ENCODE measurements at regions not wholly inside any gene's neighbourhood (a gene's known extent, or its start where the extent isn't known, plus 50 kb on each side); places are given as distances from the start of the nearest gene placed in this dataset.

- 47% methylated on average over 7 of the region's 9 CpGs for WGBS (ENCODE audit: insufficient coverage)
- H3K27ac ChIP-seq (ENCODE audit: low read depth, low read length): no peak overlapping the region
- DNase-seq (ENCODE audit: low read depth in 4 of 6, low spot score in 6 of 6): peak in 1 of 6 donors; percentile 67
- no peaks in the 10 kb centered on the region for H3K27me3 ChIP-seq (ENCODE audit: control insufficient read depth, insufficient read depth, low read length)
- H3K4me3 ChIP-seq (ENCODE audit: low read depth, low read length): no peak overlapping the region
- no peaks in the 10 kb centered on the region for H3K36me3 ChIP-seq (ENCODE audit: control insufficient read depth, insufficient read depth, low read length)
- H3K9me3 ChIP-seq (ENCODE audit: control insufficient read depth, insufficient read depth, low read length): no peaks in the 10 kb centered on the region
- peaks cover 19% of the 10 kb centered on the region for H3K4me1 ChIP-seq (ENCODE audit: control insufficient read depth, insufficient read depth, low read length)
Measured at GRCh38 chr6:14828201-14828611, 417.7 kb upstream of the JARID2 start.

- Histone ChIP-seq H3K9me3 (ENCODE audit: control insufficient read depth, insufficient read depth, low read length) (no peaks in the 10 kb centered on the region), H3K4me1 (ENCODE audit: control insufficient read depth, insufficient read depth, low read length) (peaks cover 4% of the 10 kb centered on the region), H3K27me3 (ENCODE audit: control insufficient read depth, insufficient read depth, low read length) (no peaks in the 10 kb centered on the region), H3K27ac (ENCODE audit: low read depth, low read length) (no peak overlapping the region), H3K4me3 (ENCODE audit: low read depth, low read length) (no peak overlapping the region), H3K36me3 (ENCODE audit: control insufficient read depth, insufficient read depth, low read length) (no peaks in the 10 kb centered on the region)
- 100% methylated on average over 1 of the region's 5 CpGs for WGBS (ENCODE audit: insufficient coverage)
- DNase-seq (ENCODE audit: low read depth in 4 of 6, low spot score in 6 of 6): no peak
Measured at GRCh38 chr6:14831070-14831469, 414.8 kb upstream of the JARID2 start.

GRCh38 chr6:14831937-14832336, 413.9 kb upstream of the JARID2 start:
- no peak overlapping the region for H3K4me3 ChIP-seq (ENCODE audit: low read depth, low read length)
- WGBS (ENCODE audit: insufficient coverage): 67% methylated on average over 1 of the region's 6 CpGs

GRCh38 chr6:14832427-14832826, 413.4 kb upstream of the JARID2 start:
- no CpG with 5 or more reads among the region's 2 CpGs for WGBS (ENCODE audit: insufficient coverage)
- Histone ChIP-seq H3K9me3 (ENCODE audit: control insufficient read depth, insufficient read depth, low read length) (no peaks in the 10 kb centered on the region), H3K27me3 (ENCODE audit: control insufficient read depth, insufficient read depth, low read length) (no peaks in the 10 kb centered on the region), H3K27ac (ENCODE audit: low read depth, low read length) (no peak overlapping the region), H3K36me3 (ENCODE audit: control insufficient read depth, insufficient read depth, low read length) (no peaks in the 10 kb centered on the region), H3K4me3 (ENCODE audit: low read depth, low read length) (no peak overlapping the region), H3K4me1 (ENCODE audit: control insufficient read depth, insufficient read depth, low read length) (peaks cover 4% of the 10 kb centered on the region)
- no peak for DNase-seq (ENCODE audit: low read depth in 4 of 6, low spot score in 6 of 6)

More at GRCh38 chr6:14831937-14832336, 413.9 kb upstream of the JARID2 start:
- Histone ChIP-seq H3K36me3 (ENCODE audit: control insufficient read depth, insufficient read depth, low read length) (no peaks in the 10 kb centered on the region), H3K27me3 (ENCODE audit: control insufficient read depth, insufficient read depth, low read length) (no peaks in the 10 kb centered on the region), H3K9me3 (ENCODE audit: control insufficient read depth, insufficient read depth, low read length) (no peaks in the 10 kb centered on the region), H3K4me1 (ENCODE audit: control insufficient read depth, insufficient read depth, low read length) (peaks cover 4% of the 10 kb centered on the region), H3K27ac (ENCODE audit: low read depth, low read length) (no peak overlapping the region)
- DNase-seq (ENCODE audit: low read depth in 4 of 6, low spot score in 6 of 6): peak in 2 of 6 donors; percentile 47 to 74

- no peak overlapping the region for H3K27ac ChIP-seq (ENCODE audit: low read depth, low read length)
- no peaks in the 10 kb centered on the region for H3K27me3 ChIP-seq (ENCODE audit: control insufficient read depth, insufficient read depth, low read length)
- no peak for DNase-seq (ENCODE audit: low read depth in 4 of 6, low spot score in 6 of 6)
- no peaks in the 10 kb centered on the region for H3K9me3 ChIP-seq (ENCODE audit: control insufficient read depth, insufficient read depth, low read length)
- H3K36me3 ChIP-seq (ENCODE audit: control insufficient read depth, insufficient read depth, low read length): no peaks in the 10 kb centered on the region
- WGBS (ENCODE audit: insufficient coverage): no CpG with 5 or more reads among the region's 4 CpGs
- no peak overlapping the region for H3K4me3 ChIP-seq (ENCODE audit: low read depth, low read length)
- peaks cover 7% of the 10 kb centered on the region for H3K4me1 ChIP-seq (ENCODE audit: control insufficient read depth, insufficient read depth, low read length)
Measured at GRCh38 chr6:14834851-14835530, 410.9 kb upstream of the JARID2 start.

- Histone ChIP-seq H3K27me3 (ENCODE audit: control insufficient read depth, insufficient read depth, low read length) (no peaks in the 10 kb centered on the region), H3K36me3 (ENCODE audit: control insufficient read depth, insufficient read depth, low read length) (no peaks in the 10 kb centered on the region), H3K27ac (ENCODE audit: low read depth, low read length) (no peak overlapping the region), H3K4me1 (ENCODE audit: control insufficient read depth, insufficient read depth, low read length) (peaks cover 3% of the 10 kb centered on the region), H3K4me3 (ENCODE audit: low read depth, low read length) (no peak overlapping the region), H3K9me3 (ENCODE audit: control insufficient read depth, insufficient read depth, low read length) (no peaks in the 10 kb centered on the region)
- no peak for DNase-seq (ENCODE audit: low read depth in 4 of 6, low spot score in 6 of 6)
- WGBS (ENCODE audit: insufficient coverage): no CpG with 5 or more reads among the region's 3 CpGs
Measured at GRCh38 chr6:14837435-14837834, 408.4 kb upstream of the JARID2 start.

- H3K27me3 ChIP-seq (ENCODE audit: control insufficient read depth, insufficient read depth, low read length): no peaks in the 10 kb centered on the region
- no peak overlapping the region for H3K4me3 ChIP-seq (ENCODE audit: low read depth, low read length)
- peak in 2 of 6 donors; percentile 49 to 59 for DNase-seq (ENCODE audit: low read depth in 4 of 6, low spot score in 6 of 6)
- H3K9me3 ChIP-seq (ENCODE audit: control insufficient read depth, insufficient read depth, low read length): no peaks in the 10 kb centered on the region
- no peaks in the 10 kb centered on the region for H3K36me3 ChIP-seq (ENCODE audit: control insufficient read depth, insufficient read depth, low read length)
- H3K4me1 ChIP-seq (ENCODE audit: control insufficient read depth, insufficient read depth, low read length): peaks cover 3% of the 10 kb centered on the region
- no peak overlapping the region for H3K27ac ChIP-seq (ENCODE audit: low read depth, low read length)
- no CpG with 5 or more reads among the region's 4 CpGs for WGBS (ENCODE audit: insufficient coverage)
Measured at GRCh38 chr6:14838133-14838583, 407.7 kb upstream of the JARID2 start.

GRCh38 chr6:14841901-14842421, 403.9 kb upstream of the JARID2 start:
- DNase-seq (ENCODE audit: low read depth in 4 of 6, low spot score in 6 of 6): no peak
- peaks cover 3% of the 10 kb centered on the region for H3K4me1 ChIP-seq (ENCODE audit: control insufficient read depth, insufficient read depth, low read length)
- H3K9me3 ChIP-seq (ENCODE audit: control insufficient read depth, insufficient read depth, low read length): no peaks in the 10 kb centered on the region
- no peaks in the 10 kb centered on the region for H3K36me3 ChIP-seq (ENCODE audit: control insufficient read depth, insufficient read depth, low read length)
- H3K4me3 ChIP-seq (ENCODE audit: low read depth, low read length): no peak overlapping the region
- WGBS (ENCODE audit: insufficient coverage): 96% methylated on average over 4 of the region's 8 CpGs
- no peak overlapping the region for H3K27ac ChIP-seq (ENCODE audit: low read depth, low read length)
- no peaks in the 10 kb centered on the region for H3K27me3 ChIP-seq (ENCODE audit: control insufficient read depth, insufficient read depth, low read length)

GRCh38 chr6:14844411-14844810, 401.5 kb upstream of the JARID2 start:
- Histone ChIP-seq H3K4me1 (ENCODE audit: control insufficient read depth, insufficient read depth, low read length) (no peaks in the 10 kb centered on the region), H3K27ac (ENCODE audit: low read depth, low read length) (no peak overlapping the region), H3K27me3 (ENCODE audit: control insufficient read depth, insufficient read depth, low read length) (no peaks in the 10 kb centered on the region), H3K9me3 (ENCODE audit: control insufficient read depth, insufficient read depth, low read length) (no peaks in the 10 kb centered on the region), H3K36me3 (ENCODE audit: control insufficient read depth, insufficient read depth, low read length) (no peaks in the 10 kb centered on the region), H3K4me3 (ENCODE audit: low read depth, low read length) (no peak overlapping the region)
- no peak for DNase-seq (ENCODE audit: low read depth in 4 of 6, low spot score in 6 of 6)
- 94% methylated on average over 15 of the region's 17 CpGs for WGBS (ENCODE audit: insufficient coverage)

- Histone ChIP-seq H3K27ac (ENCODE audit: low read depth, low read length) (no peak overlapping the region), H3K4me1 (ENCODE audit: control insufficient read depth, insufficient read depth, low read length) (no peaks in the 10 kb centered on the region), H3K4me3 (ENCODE audit: low read depth, low read length) (no peak overlapping the region), H3K36me3 (ENCODE audit: control insufficient read depth, insufficient read depth, low read length) (no peaks in the 10 kb centered on the region), H3K9me3 (ENCODE audit: control insufficient read depth, insufficient read depth, low read length) (no peaks in the 10 kb centered on the region), H3K27me3 (ENCODE audit: control insufficient read depth, insufficient read depth, low read length) (no peaks in the 10 kb centered on the region)
- no peak for DNase-seq (ENCODE audit: low read depth in 4 of 6, low spot score in 6 of 6)
- WGBS (ENCODE audit: insufficient coverage): 75% methylated on average over 2 of the region's 3 CpGs
Measured at GRCh38 chr6:14848019-14848418, 397.9 kb upstream of the JARID2 start.
